ES-I3 (cell line): ENCODE measurements at regions not wholly inside any gene's neighbourhood (a gene's known extent, or its start where the extent isn't known, plus 50 kb on each side); places are given as distances from the start of the nearest gene placed in this dataset.

Experiments used
- H3K36me3 ChIP-seq: 2 replicates; pipeline ENCODE4 v1.6.1; 2013; ENCODE audit warnings: mild to moderate bottlenecking, low read length, control low read depth, moderate library complexity; ENCODE audit not compliant: insufficient read depth
- H3K4me1 ChIP-seq: 2 replicates; pipeline ENCODE4 v1.6.1; 2013; ENCODE audit warnings: mild to moderate bottlenecking, control low read depth, low read length; ENCODE audit not compliant: insufficient read depth
- H3K9ac ChIP-seq: 2 replicates; pipeline ENCODE4 v1.6.1; 2013; ENCODE audit warnings: low read depth, mild to moderate bottlenecking, low read length, moderate library complexity
- H3K9me3 ChIP-seq: 2 replicates; pipeline ENCODE4 v1.6.1; 2013; ENCODE audit warnings: mild to moderate bottlenecking, low read length, moderate library complexity; ENCODE audit not compliant: control insufficient read depth, insufficient read depth

GRCh38 chrX:39244147-39244546, 442.9 kb downstream of the MID1IP1 start:
- Histone ChIP-seq H3K9ac (no peak overlapping the region), H3K4me1 (peaks cover 7% of the 10 kb centered on the region; the same call in 1 of the 2 replicates), H3K36me3 (no peaks in the 10 kb centered on the region), H3K9me3 (no peaks in the 10 kb centered on the region)

- Histone ChIP-seq H3K36me3 (no peaks in the 10 kb centered on the region), H3K9me3 (no peaks in the 10 kb centered on the region), H3K4me1 (peaks cover 7% of the 10 kb centered on the region; the same call in 1 of the 2 replicates), H3K9ac (no peak overlapping the region)
Observed at GRCh38 chrX:39245024-39245423, 443.8 kb downstream of the MID1IP1 start.

GRCh38 chrX:39247536-39247935, 446.3 kb downstream of the MID1IP1 start:
- peaks cover 7% of the 10 kb centered on the region; the same call in 1 of the 2 replicates for H3K4me1 ChIP-seq
- H3K9me3 ChIP-seq: no peaks in the 10 kb centered on the region
- no peaks in the 10 kb centered on the region for H3K36me3 ChIP-seq
- H3K9ac ChIP-seq: no peak overlapping the region

GRCh38 chrX:39248330-39248729, 447.1 kb downstream of the MID1IP1 start:
- H3K9me3 ChIP-seq: no peaks in the 10 kb centered on the region
- H3K9ac ChIP-seq: no peak overlapping the region
- peaks cover 7% of the 10 kb centered on the region; the same call in 1 of the 2 replicates for H3K4me1 ChIP-seq
- no peaks in the 10 kb centered on the region for H3K36me3 ChIP-seq

GRCh38 chrX:39249999-39250398, 448.7 kb downstream of the MID1IP1 start:
- H3K36me3 ChIP-seq: no peaks in the 10 kb centered on the region
- no peaks in the 10 kb centered on the region for H3K9me3 ChIP-seq
- peaks cover 7% of the 10 kb centered on the region; the same call in 1 of the 2 replicates for H3K4me1 ChIP-seq
- no peak overlapping the region for H3K9ac ChIP-seq

GRCh38 chrX:39251995-39252394, 450.7 kb downstream of the MID1IP1 start:
- H3K9ac ChIP-seq: no peak overlapping the region
- no peaks in the 10 kb centered on the region for H3K9me3 ChIP-seq
- no peaks in the 10 kb centered on the region for H3K36me3 ChIP-seq

GRCh38 chrX:39253551-39253950, 452.3 kb downstream of the MID1IP1 start:
- no peaks in the 10 kb centered on the region for H3K4me1 ChIP-seq
- no peaks in the 10 kb centered on the region for H3K9me3 ChIP-seq
- H3K36me3 ChIP-seq: no peaks in the 10 kb centered on the region
- no peak overlapping the region for H3K9ac ChIP-seq

More at GRCh38 chrX:39251995-39252394, 450.7 kb downstream of the MID1IP1 start:
- H3K4me1 ChIP-seq: peaks cover 7% of the 10 kb centered on the region; the same call in 1 of the 2 replicates

GRCh38 chrX:39258331-39258730, 457.1 kb downstream of the MID1IP1 start:
- no peak overlapping the region for H3K9ac ChIP-seq
- H3K36me3 ChIP-seq: no peaks in the 10 kb centered on the region
- H3K4me1 ChIP-seq: no peaks in the 10 kb centered on the region
- H3K9me3 ChIP-seq: no peaks in the 10 kb centered on the region

- Histone ChIP-seq H3K36me3 (no peaks in the 10 kb centered on the region), H3K9ac (no peak overlapping the region), H3K4me1 (no peaks in the 10 kb centered on the region), H3K9me3 (no peaks in the 10 kb centered on the region)
Observed at GRCh38 chrX:39260965-39261364, 459.7 kb downstream of the MID1IP1 start.

GRCh38 chrX:39261446-39262147, 460.3 kb downstream of the MID1IP1 start:
- Histone ChIP-seq H3K9ac (no peak overlapping the region), H3K4me1 (no peaks in the 10 kb centered on the region), H3K9me3 (no peaks in the 10 kb centered on the region), H3K36me3 (no peaks in the 10 kb centered on the region)

GRCh38 chrX:39262641-39263040, 461.4 kb downstream of the MID1IP1 start:
- H3K36me3 ChIP-seq: no peaks in the 10 kb centered on the region
- H3K9me3 ChIP-seq: no peaks in the 10 kb centered on the region
- H3K4me1 ChIP-seq: no peaks in the 10 kb centered on the region
- H3K9ac ChIP-seq: no peak overlapping the region

- Histone ChIP-seq H3K4me1 (no peaks in the 10 kb centered on the region), H3K9me3 (no peaks in the 10 kb centered on the region), H3K9ac (no peak overlapping the region), H3K36me3 (no peaks in the 10 kb centered on the region)
Observed at GRCh38 chrX:39264023-39264422, 462.8 kb downstream of the MID1IP1 start.

GRCh38 chrX:39267176-39267575, 465.9 kb downstream of the MID1IP1 start:
- H3K9me3 ChIP-seq: no peaks in the 10 kb centered on the region

GRCh38 chrX:39268207-39268606, 466.9 kb downstream of the MID1IP1 start:
- no peaks in the 10 kb centered on the region for H3K36me3 ChIP-seq
- no peaks in the 10 kb centered on the region for H3K9me3 ChIP-seq
- H3K9ac ChIP-seq: no peak overlapping the region
- no peaks in the 10 kb centered on the region for H3K4me1 ChIP-seq

More at GRCh38 chrX:39267176-39267575, 465.9 kb downstream of the MID1IP1 start:
- no peaks in the 10 kb centered on the region for H3K4me1 ChIP-seq
- H3K9ac ChIP-seq: no peak overlapping the region
- no peaks in the 10 kb centered on the region for H3K36me3 ChIP-seq

GRCh38 chrX:39275500-39276068, 474.3 kb downstream of the MID1IP1 start:
- Histone ChIP-seq H3K4me1 (no peaks in the 10 kb centered on the region), H3K9me3 (no peaks in the 10 kb centered on the region), H3K9ac (no peak overlapping the region), H3K36me3 (no peaks in the 10 kb centered on the region)
